OCI-LY7 (cell line): ENCODE measurements at regions not wholly inside any gene's neighbourhood (a gene's known extent, or its start where the extent isn't known, plus 50 kb on each side); places are given as distances from the start of the nearest gene placed in this dataset.
"Not testable (repeated sequence)": the region's sequence is repeated elsewhere in the genome, so short reads cannot be mapped to it uniquely, and the experiment has no call there.

Source experiments
- BruUV-seq: library from RNA; stranded (reverse); fragments of 400-500 nt; replicated peaks from 2 replicates; lab custom pipeline; 2021; lab: Mats Ljungman, UMichigan
- CTCF ChIA-PET: fragments of 300-600 bp; sonication (Branson Sonifier 250); formaldehyde crosslinking; loops from one replicate; lab custom pipeline; 2022; ENCODE audit warnings: antibody characterized with exemption; ENCODE audit not compliant: unreplicated experiment; lab: Charles Lee
- POLR2A ChIA-PET: fragments of 300-600 bp; sonication (Branson Sonifier 250); formaldehyde crosslinking; loops from one replicate; lab custom pipeline; 2022; ENCODE audit warnings: antibody characterized with exemption; lab: Charles Lee
- DNase-seq: peaks from one replicate; pipeline ENCODE4 v3.0.0-alpha.2; 2015; ENCODE audit warnings: low spot score
- H2AFZ ChIP-seq: fragments of 200-600 bp; sonication (generic), shearing (Covaris generic); 2 replicates; pipeline ENCODE4 v1.6.1; 2014; ENCODE audit warnings: mild to moderate bottlenecking, antibody characterized with exemption, low read length, moderate library complexity
- H3K27ac ChIP-seq: fragments of 200-600 bp; sonication (generic); 2 replicates; pipeline ENCODE4 v1.5.1; 2014; ENCODE audit warnings: mixed run types, low read depth, mild to moderate bottlenecking, moderate library complexity, low read length, inconsistent platforms; ENCODE audit not compliant: poor library complexity, severe bottlenecking
- H3K36me3 ChIP-seq: fragments of 200-600 bp; sonication (generic); 2 replicates; pipeline ENCODE4 v1.6.1; 2014; ENCODE audit warnings: mild to moderate bottlenecking, antibody characterized with exemption, low read length, moderate library complexity, mixed read lengths; ENCODE audit not compliant: insufficient read depth
- H3K4me1 ChIP-seq: fragments of 200-600 bp; sonication (generic); 2 replicates; pipeline ENCODE4 v1.5.1; 2014; ENCODE audit warnings: mild to moderate bottlenecking, low read length; ENCODE audit not compliant: insufficient read depth, poor library complexity, severe bottlenecking
- H3K4me2 ChIP-seq: fragments of 200-600 bp; sonication (generic); 2 replicates; pipeline ENCODE4 v1.6.1; 2014; ENCODE audit warnings: mild to moderate bottlenecking, low read length
- H3K4me3 ChIP-seq: fragments of 200-600 bp; sonication (generic); 2 replicates; pipeline ENCODE4 v1.5.1; 2014; ENCODE audit warnings: mild to moderate bottlenecking, low read depth, low read length; ENCODE audit not compliant: poor library complexity, severe bottlenecking
- H3K79me2 ChIP-seq: fragments of 200-600 bp; sonication (generic); 2 replicates; pipeline ENCODE4 v1.6.1; 2016; ENCODE audit warnings: low read depth, mild to moderate bottlenecking, low read length, moderate library complexity, mixed read lengths; ENCODE audit not compliant: insufficient read depth
- H3K9me2 ChIP-seq: fragments of 200-600 bp; sonication (generic); 2 replicates; pipeline ENCODE4 v1.6.1; 2016; ENCODE audit warnings: mild to moderate bottlenecking, low read length, mixed read lengths; ENCODE audit not compliant: insufficient read depth
- H3K9me3 ChIP-seq: fragments of 200-600 bp; sonication (generic); 2 replicates; pipeline ENCODE4 v1.6.1; 2014; ENCODE audit warnings: mild to moderate bottlenecking, mixed run types, low read length, mixed read lengths
- H4K20me1 ChIP-seq: fragments of 200-600 bp; sonication (generic); 2 replicates; pipeline ENCODE4 v1.6.1; 2014; ENCODE audit warnings: mild to moderate bottlenecking, antibody characterized with exemption, low read length, moderate library complexity, mixed read lengths; ENCODE audit not compliant: insufficient read depth
- EZH2phosphoT487 ChIP-seq: fragments of 200-600 bp; sonication (generic); IDR thresholded peaks from 2 replicates; pipeline ENCODE4 v1.6.1; 2018; ENCODE audit warnings: low read depth, borderline replicate concordance, mild to moderate bottlenecking, mixed run types, antibody characterized with exemption, low read length, moderate library complexity, mixed read lengths
- intact Hi-C: fragments of 100-400 bp; cut with micrococcal nuclease; formaldehyde crosslinking; loops from one replicate; pipeline ENCODE4 v1.10.0; 2022; ENCODE audit not compliant: unreplicated experiment
- TF ChIP-seq, protein P1 (sequence below): fragments of 200-600 bp; sonication (generic); conservative IDR thresholded peaks from 2 replicates; pipeline ENCODE4 v1.5.1; 2014; ENCODE audit warnings: mild to moderate bottlenecking, antibody characterized with exemption, low read length, moderate library complexity, mixed read lengths

DNA sequence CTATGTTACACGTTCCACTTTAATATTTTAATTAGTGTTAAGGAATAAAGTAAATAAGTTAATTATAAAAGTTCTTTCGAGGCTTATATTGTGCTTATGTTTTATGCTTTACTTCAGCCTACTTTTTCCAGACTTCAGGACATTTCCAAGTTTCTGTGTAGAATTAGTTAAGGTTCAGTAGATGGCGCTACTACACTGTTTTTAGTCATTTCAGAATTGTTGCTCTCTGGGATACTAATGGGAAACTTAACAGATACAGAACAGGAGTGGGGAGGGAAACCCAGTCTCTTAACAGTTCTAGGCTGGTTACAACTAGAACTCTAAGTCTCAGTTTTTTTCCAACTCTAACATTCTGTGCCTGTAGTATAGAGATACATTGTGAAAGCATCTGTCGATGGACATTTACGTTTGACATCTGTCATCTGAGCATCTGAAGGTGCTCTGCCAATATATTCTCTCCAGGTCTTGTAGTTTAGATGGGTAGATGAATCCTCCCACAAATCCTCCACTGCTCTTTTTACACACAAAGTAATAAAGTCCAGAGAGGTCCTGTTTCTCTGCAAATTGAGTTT is 56.8 kb upstream of the FAM171A1 start:
- H3K4me3 ChIP-seq = no peak overlapping the region
- H2AFZ ChIP-seq = no peak overlapping the region
- H3K4me2 ChIP-seq = no peak overlapping the region
- H3K79me2 ChIP-seq = no peaks in the 10 kb centered on the region
- POLR2A ChIA-PET = interaction anchor here (0.6 kb wide), 1 partner anchor 9 kb away, joined by 4 read pairs; no protein-coding TSS in a partner anchor
- TF ChIP-seq, protein P1, sequence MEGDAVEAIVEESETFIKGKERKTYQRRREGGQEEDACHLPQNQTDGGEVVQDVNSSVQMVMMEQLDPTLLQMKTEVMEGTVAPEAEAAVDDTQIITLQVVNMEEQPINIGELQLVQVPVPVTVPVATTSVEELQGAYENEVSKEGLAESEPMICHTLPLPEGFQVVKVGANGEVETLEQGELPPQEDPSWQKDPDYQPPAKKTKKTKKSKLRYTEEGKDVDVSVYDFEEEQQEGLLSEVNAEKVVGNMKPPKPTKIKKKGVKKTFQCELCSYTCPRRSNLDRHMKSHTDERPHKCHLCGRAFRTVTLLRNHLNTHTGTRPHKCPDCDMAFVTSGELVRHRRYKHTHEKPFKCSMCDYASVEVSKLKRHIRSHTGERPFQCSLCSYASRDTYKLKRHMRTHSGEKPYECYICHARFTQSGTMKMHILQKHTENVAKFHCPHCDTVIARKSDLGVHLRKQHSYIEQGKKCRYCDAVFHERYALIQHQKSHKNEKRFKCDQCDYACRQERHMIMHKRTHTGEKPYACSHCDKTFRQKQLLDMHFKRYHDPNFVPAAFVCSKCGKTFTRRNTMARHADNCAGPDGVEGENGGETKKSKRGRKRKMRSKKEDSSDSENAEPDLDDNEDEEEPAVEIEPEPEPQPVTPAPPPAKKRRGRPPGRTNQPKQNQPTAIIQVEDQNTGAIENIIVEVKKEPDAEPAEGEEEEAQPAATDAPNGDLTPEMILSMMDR = peak; percentile 86
- TF ChIP-seq EZH2phosphoT487 = no peak
- CTCF ChIA-PET = no interaction called here
- DNase-seq = peak; percentile 14
- H3K36me3 ChIP-seq = no peaks in the 10 kb centered on the region
- H3K9me3 ChIP-seq = no peaks in the 10 kb centered on the region
- no peaks in the 10 kb centered on the region for H3K9me2 ChIP-seq
- intact Hi-C loops = no loop called here
- H3K4me1 ChIP-seq = no peaks in the 10 kb centered on the region
- BruUV-seq = no TSS peak
- no peaks in the 10 kb centered on the region for H4K20me1 ChIP-seq
- H3K27ac ChIP-seq = no peak overlapping the region

DNA sequence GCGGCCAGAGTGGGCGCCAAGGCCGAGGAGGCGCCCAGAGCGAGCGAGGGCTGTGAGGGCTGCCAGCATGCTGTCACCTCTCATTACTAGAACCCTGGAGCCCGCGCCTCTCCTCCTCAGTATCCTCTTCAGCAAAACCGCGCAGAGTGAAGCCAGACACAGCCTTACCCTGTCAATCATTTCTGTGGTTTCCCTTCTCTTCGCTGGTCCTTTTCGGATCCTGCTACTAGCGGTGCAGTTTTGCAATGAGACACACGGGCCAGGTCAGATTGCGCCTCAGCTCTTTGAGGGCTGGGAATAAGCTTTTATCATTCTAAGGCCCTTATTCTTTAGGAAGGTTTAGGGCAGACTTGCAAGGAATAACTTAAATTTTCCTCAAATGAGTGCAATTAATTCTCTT is 55.5 kb upstream of the FAM171A1 start:
- Histone ChIP-seq H3K79me2 (no peaks in the 10 kb centered on the region), H3K9me3 (no peaks in the 10 kb centered on the region), H2AFZ (no peak overlapping the region), H3K4me1 (no peaks in the 10 kb centered on the region), H3K27ac (no peak overlapping the region), H3K4me3 (no peak overlapping the region), H4K20me1 (no peaks in the 10 kb centered on the region), H3K4me2 (no peak overlapping the region), H3K36me3 (no peaks in the 10 kb centered on the region), H3K9me2 (no peaks in the 10 kb centered on the region)
- no peak for TF ChIP-seq EZH2phosphoT487
- TF ChIP-seq, protein P1 = no peak
- CTCF ChIA-PET = no interaction called here
- intact Hi-C loops = no loop called here
- DNase-seq = no peak
- no TSS peak for BruUV-seq
- POLR2A ChIA-PET = no interaction called here

DNA sequence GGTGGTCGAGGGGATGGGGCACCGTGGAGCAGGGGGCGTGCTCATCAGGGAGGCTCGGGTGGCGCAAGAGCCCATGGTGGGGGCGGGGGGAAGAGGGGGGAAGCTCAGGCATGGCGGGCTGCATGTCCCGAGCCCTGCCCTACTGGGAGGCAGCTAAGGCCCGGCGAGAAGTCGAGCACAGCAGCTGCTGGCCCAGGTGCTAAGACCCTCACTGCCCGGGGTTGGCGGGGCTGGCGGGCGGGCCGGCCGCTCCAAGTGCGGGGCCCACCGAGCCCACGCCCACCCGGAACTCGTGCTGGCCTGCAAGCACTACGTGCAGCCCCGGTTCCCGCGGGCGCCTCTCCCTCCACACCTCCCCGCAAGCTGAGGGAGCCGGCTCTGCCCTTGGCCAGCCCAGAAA is 55.0 kb upstream of the FAM171A1 start:
- no peak overlapping the region for H2AFZ ChIP-seq
- H3K4me1 ChIP-seq = no peaks in the 10 kb centered on the region
- H3K27ac ChIP-seq = no peak overlapping the region
- POLR2A ChIA-PET = interaction anchor here (1.1 kb wide), 1 partner anchor 32 kb away, joined by 3 read pairs; no protein-coding TSS in a partner anchor
- no TSS peak for BruUV-seq
- no peaks in the 10 kb centered on the region for H3K9me3 ChIP-seq
- intact Hi-C loops = no loop called here
- no peaks in the 10 kb centered on the region for H3K9me2 ChIP-seq
- TF ChIP-seq, protein P1 = no peak
- TF ChIP-seq EZH2phosphoT487 = no peak
- no peak overlapping the region for H3K4me3 ChIP-seq
- H3K4me2 ChIP-seq = no peak overlapping the region
- no peaks in the 10 kb centered on the region for H3K36me3 ChIP-seq
- no peak for DNase-seq
- CTCF ChIA-PET = no interaction called here
- no peaks in the 10 kb centered on the region for H4K20me1 ChIP-seq
- no peaks in the 10 kb centered on the region for H3K79me2 ChIP-seq

DNA sequence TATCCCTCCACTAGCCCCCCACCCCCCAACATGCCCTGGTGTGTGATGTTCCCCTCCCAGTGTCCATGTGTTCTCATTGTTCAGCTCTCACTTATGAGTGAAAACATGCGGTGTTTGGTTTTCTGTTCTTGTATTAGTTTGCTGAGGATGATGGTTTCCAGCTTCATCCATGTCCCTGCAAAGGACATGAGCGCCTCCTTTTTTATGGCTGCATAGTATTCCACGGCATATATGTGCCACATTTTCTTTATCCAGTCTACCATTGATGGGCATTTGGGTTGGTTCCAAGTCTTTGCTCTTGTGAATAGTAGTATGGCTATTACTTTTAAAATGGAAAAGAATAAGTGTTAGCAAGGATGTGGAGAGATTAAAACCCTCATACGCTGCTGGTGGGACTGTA is 50.8 kb upstream of the FAM171A1 start:
- H3K4me1 ChIP-seq, H3K9me3 ChIP-seq, H3K9me2 ChIP-seq, H2AFZ ChIP-seq, H3K4me3 ChIP-seq, H3K27ac ChIP-seq, H3K79me2 ChIP-seq, H4K20me1 ChIP-seq, BruUV-seq, POLR2A ChIA-PET, H3K4me2 ChIP-seq, CTCF ChIA-PET, intact Hi-C loops, H3K36me3 ChIP-seq, DNase-seq: not testable (repeated sequence)
